ENCODE measurements at regions not wholly inside any gene's neighbourhood (a gene's known extent, or its start where the extent isn't known, plus 50 kb on each side); places are given as distances from the start of the nearest gene placed in this dataset.

GRCh38 chr2:42843131-42843530 is 50.7 kb upstream of the HAAO start:
- TF ChIP-seq CTCF (IDR thresholded peaks at IDR 0.05 in 4 of 5, conservative IDR thresholded peaks at IDR 0.05 in 1 of 5), result no peak
- TF ChIP-seq POLR2A (IDR thresholded peaks at IDR 0.05), result no peak

Measured in gastrocnemius medialis (tissue), 4 donors.